HEK293T (cell line): ENCODE measurements at regions not wholly inside any gene's neighbourhood (a gene's known extent, or its start where the extent isn't known, plus 50 kb on each side); places are given as distances from the start of the nearest gene placed in this dataset.

ENCODE experiments used
- BHLHE40 ChIP-seq: fragments of 450-650 bp; IDR thresholded peaks from 2 replicates; pipeline ENCODE4 v1.6.1; 2016; ENCODE audit warnings: mild to moderate bottlenecking, moderate library complexity, borderline replicate concordance
- CTBP1 ChIP-seq: fragments of 450-650 bp; IDR thresholded peaks from 2 replicates; pipeline ENCODE4 v1.6.1; 2016; ENCODE audit warnings: borderline replicate concordance
- ELF4 ChIP-seq: fragments of 450-650 bp; IDR thresholded peaks from 2 replicates; pipeline ENCODE4 v1.6.1; 2017; ENCODE audit warnings: antibody characterized with exemption
- FOXA1 ChIP-seq: fragments of 450-650 bp; IDR thresholded peaks from 2 replicates; pipeline ENCODE4 v1.6.1; 2016; ENCODE audit warnings: mild to moderate bottlenecking
- FOXK2 ChIP-seq: fragments of 450-650 bp; IDR thresholded peaks from 2 replicates; pipeline ENCODE4 v1.6.1; 2016; ENCODE audit warnings: mild to moderate bottlenecking
- FOXM1 ChIP-seq: fragments of 450-650 bp; IDR thresholded peaks from 2 replicates; pipeline ENCODE4 v1.6.1; 2017; ENCODE audit warnings: mild to moderate bottlenecking, borderline replicate concordance
- L3MBTL2 ChIP-seq: fragments of 450-650 bp; conservative IDR thresholded peaks from 2 replicates; pipeline ENCODE4 v1.6.1; 2016; ENCODE audit warnings: mild to moderate bottlenecking
- LEF1 ChIP-seq: fragments of 450-650 bp; IDR thresholded peaks from 2 replicates; pipeline ENCODE4 v1.6.1; 2017; ENCODE audit warnings: mild to moderate bottlenecking, borderline replicate concordance
- NFRKB ChIP-seq: fragments of 450-650 bp; IDR thresholded peaks from 2 replicates; pipeline ENCODE4 v1.6.1; 2016; ENCODE audit warnings: mild to moderate bottlenecking, moderate library complexity
- SP1 ChIP-seq: fragments of 450-650 bp; IDR thresholded peaks from 2 replicates; pipeline ENCODE4 v1.6.1; 2017
- SUZ12 ChIP-seq: fragments of 450-650 bp; IDR thresholded peaks from 2 replicates; pipeline ENCODE4 v1.6.1; 2016; ENCODE audit warnings: mild to moderate bottlenecking
- TARDBP ChIP-seq: fragments of 450-650 bp; IDR thresholded peaks from 2 replicates; pipeline ENCODE4 v1.6.1; 2016
- ZNF384 ChIP-seq: fragments of 450-650 bp; IDR thresholded peaks from 2 replicates; pipeline ENCODE4 v1.6.1; 2016
- TF ChIP-seq, protein P1 (sequence below): fragments of 450-650 bp; IDR thresholded peaks from 2 replicates; pipeline ENCODE4 v1.6.1; 2016

DNA sequence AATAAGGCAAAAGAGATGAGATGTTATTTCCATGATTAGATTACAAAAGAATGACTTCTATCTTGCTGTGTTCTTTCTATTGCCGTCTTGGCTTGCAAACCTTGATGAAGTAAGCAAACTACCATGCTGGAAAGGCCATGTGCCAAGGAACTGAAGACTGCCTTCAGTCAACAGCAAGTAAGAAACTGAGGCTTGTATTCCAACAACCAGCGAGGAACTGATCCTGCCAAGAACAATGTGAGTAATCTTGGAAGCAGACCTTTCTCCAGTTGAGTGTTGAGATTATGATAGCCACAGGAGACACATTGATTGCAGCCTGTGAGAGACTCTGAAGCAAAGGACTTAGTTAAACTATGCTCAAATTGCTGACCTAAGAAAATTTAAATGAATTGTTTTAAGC is 164.6 kb upstream of the GRM3 start:
- TF ChIP-seq FOXM1 = no peak
- no peak for TF ChIP-seq BHLHE40
- TF ChIP-seq FOXK2 = no peak
- no peak for TF ChIP-seq FOXA1
- TF ChIP-seq ELF4 = no peak
- TF ChIP-seq, protein P1, sequence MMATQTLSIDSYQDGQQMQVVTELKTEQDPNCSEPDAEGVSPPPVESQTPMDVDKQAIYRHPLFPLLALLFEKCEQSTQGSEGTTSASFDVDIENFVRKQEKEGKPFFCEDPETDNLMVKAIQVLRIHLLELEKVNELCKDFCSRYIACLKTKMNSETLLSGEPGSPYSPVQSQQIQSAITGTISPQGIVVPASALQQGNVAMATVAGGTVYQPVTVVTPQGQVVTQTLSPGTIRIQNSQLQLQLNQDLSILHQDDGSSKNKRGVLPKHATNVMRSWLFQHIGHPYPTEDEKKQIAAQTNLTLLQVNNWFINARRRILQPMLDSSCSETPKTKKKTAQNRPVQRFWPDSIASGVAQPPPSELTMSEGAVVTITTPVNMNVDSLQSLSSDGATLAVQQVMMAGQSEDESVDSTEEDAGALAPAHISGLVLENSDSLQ = no peak
- no peak for TF ChIP-seq ZNF384
- no peak for TF ChIP-seq SUZ12
- TF ChIP-seq L3MBTL2 = no peak
- no peak for TF ChIP-seq CTBP1
- no peak for TF ChIP-seq LEF1
- no peak for TF ChIP-seq NFRKB
- TF ChIP-seq TARDBP = no peak
- no peak for TF ChIP-seq SP1
